ENCODE measurements at regions not wholly inside any gene's neighbourhood (a gene's known extent, or its start where the extent isn't known, plus 50 kb on each side); places are given as distances from the start of the nearest gene placed in this dataset.

GRCh38 chr16:51453251-51453650 is 302.2 kb upstream of the SALL1 start:
- H3K4me3 ChIP-seq (ENCODE audit: low read depth, low read length), result no peak overlapping the region
- no peak for TF ChIP-seq CTCF (IDR thresholded peaks at IDR 0.05; ENCODE audit: low read depth, low read length, missing control alignments)
- DNase-seq (ENCODE audit: low read depth), result no peak
- in situ Hi-C loops (cut with HindIII; ENCODE audit: low sequenced_read_pairs), result no loop called here

GRCh38 chr16:51450909-51451308 is 299.8 kb upstream of the SALL1 start:
- in situ Hi-C loops (cut with HindIII; ENCODE audit: low sequenced_read_pairs), result no loop called here
- no peak for TF ChIP-seq CTCF (IDR thresholded peaks at IDR 0.05; ENCODE audit: low read depth, low read length, missing control alignments)
- H3K4me3 ChIP-seq (ENCODE audit: low read depth, low read length), result no peak overlapping the region
- DNase-seq (ENCODE audit: low read depth), result no peak

- H3K4me3 ChIP-seq (ENCODE audit: low read depth, low read length), result no peak overlapping the region
- in situ Hi-C loops (cut with HindIII; ENCODE audit: low sequenced_read_pairs), result no loop called here
- TF ChIP-seq CTCF (IDR thresholded peaks at IDR 0.05; ENCODE audit: low read depth, low read length, missing control alignments), result no peak
- no peak for DNase-seq (ENCODE audit: low read depth)
Observed at GRCh38 chr16:51450376-51450775, 299.3 kb upstream of the SALL1 start.

GRCh38 chr16:51449441-51449840 is 298.4 kb upstream of the SALL1 start:
- no peak for TF ChIP-seq CTCF (IDR thresholded peaks at IDR 0.05; ENCODE audit: low read depth, low read length, missing control alignments)
- H3K4me3 ChIP-seq (ENCODE audit: low read depth, low read length), result no peak overlapping the region
- in situ Hi-C loops (cut with HindIII; ENCODE audit: low sequenced_read_pairs), result no loop called here
- DNase-seq (ENCODE audit: low read depth), result no peak

GRCh38 chr16:51445250-51445649 is 294.2 kb upstream of the SALL1 start:
- H3K4me3 ChIP-seq (ENCODE audit: low read depth, low read length), result no peak overlapping the region
- in situ Hi-C loops (cut with HindIII; ENCODE audit: low sequenced_read_pairs), result no loop called here
- no peak for DNase-seq (ENCODE audit: low read depth)
- no peak for TF ChIP-seq CTCF (IDR thresholded peaks at IDR 0.05; ENCODE audit: low read depth, low read length, missing control alignments)

- no peak for DNase-seq (ENCODE audit: low read depth)
- H3K4me3 ChIP-seq (ENCODE audit: low read depth, low read length), result no peak overlapping the region
- in situ Hi-C loops (cut with HindIII; ENCODE audit: low sequenced_read_pairs), result no loop called here
- no peak for TF ChIP-seq CTCF (IDR thresholded peaks at IDR 0.05; ENCODE audit: low read depth, low read length, missing control alignments)
Observed at GRCh38 chr16:51443934-51444333, 292.9 kb upstream of the SALL1 start.

Data from astrocyte of the cerebellum (primary cell).